ENCODE measurements at regions not wholly inside any gene's neighbourhood (a gene's known extent, or its start where the extent isn't known, plus 50 kb on each side); places are given as distances from the start of the nearest gene placed in this dataset.

- WGBS (ENCODE audit: low lambda C conversion rate, missing lambda C conversion rate), result 56% methylated on average over 2 of the region's 2 CpGs
- no peaks in the 10 kb centered on the region for H3K79me2 ChIP-seq
- H3K4me1 ChIP-seq (ENCODE audit: insufficient read depth), result peaks cover 5% of the 10 kb centered on the region
- H4K20me1 ChIP-seq (ENCODE audit: insufficient read depth, poor library complexity, severe bottlenecking), result no peaks in the 10 kb centered on the region
- no peak overlapping the region for H2AFZ ChIP-seq
- no peak overlapping the region for H3K4me2 ChIP-seq
- no peak for TF ChIP-seq EZH2phosphoT487 (IDR thresholded peaks at IDR 0.05; ENCODE audit: low read depth, severe bottlenecking, unreplicated experiment)
- no peak for TF ChIP-seq EZH2 (IDR thresholded peaks at IDR 0.05; ENCODE audit: borderline replicate concordance)
- no peak for TF ChIP-seq CTCF (IDR thresholded peaks at IDR 0.05; ENCODE audit: poor library complexity)
- H3K36me3 ChIP-seq (replicated peaks; ENCODE audit: insufficient read depth, low read depth), result no peaks in the 10 kb centered on the region
- no peaks in the 10 kb centered on the region for H3K9me3 ChIP-seq (ENCODE audit: low read depth)
- H3K9me2 ChIP-seq (replicated peaks; ENCODE audit: insufficient read depth), result no peaks in the 10 kb centered on the region
- no peaks in the 10 kb centered on the region for H3K27me3 ChIP-seq
- H3K27ac ChIP-seq, result no peak overlapping the region
- no peak for DNase-seq (ENCODE audit: low spot score)
- no peak overlapping the region for H3K4me3 ChIP-seq
Measured at GRCh38 chr3:71991681-71992080, 206.7 kb upstream of the PROK2 start.

- Histone ChIP-seq H3K27ac (no peak overlapping the region), H3K27me3 (no peaks in the 10 kb centered on the region), H3K9me3 (ENCODE audit: low read depth) (no peaks in the 10 kb centered on the region), H2AFZ (no peak overlapping the region), H3K36me3 (replicated peaks; ENCODE audit: insufficient read depth, low read depth) (no peaks in the 10 kb centered on the region), H3K4me2 (no peak overlapping the region), H3K4me3 (no peak overlapping the region), H3K4me1 (ENCODE audit: insufficient read depth) (peaks cover 5% of the 10 kb centered on the region), H3K9me2 (replicated peaks; ENCODE audit: insufficient read depth) (no peaks in the 10 kb centered on the region), H3K79me2 (no peaks in the 10 kb centered on the region), H4K20me1 (ENCODE audit: insufficient read depth, poor library complexity, severe bottlenecking) (no peaks in the 10 kb centered on the region)
- 94% methylated on average over 3 of the region's 3 CpGs for WGBS (ENCODE audit: low lambda C conversion rate, missing lambda C conversion rate)
- no peak for DNase-seq (ENCODE audit: low spot score)
- TF ChIP-seq EZH2 (IDR thresholded peaks at IDR 0.05; ENCODE audit: borderline replicate concordance), result no peak
- no peak for TF ChIP-seq EZH2phosphoT487 (IDR thresholded peaks at IDR 0.05; ENCODE audit: low read depth, severe bottlenecking, unreplicated experiment)
- TF ChIP-seq CTCF (IDR thresholded peaks at IDR 0.05; ENCODE audit: poor library complexity), result no peak
Measured at GRCh38 chr3:71991046-71991445, 206.1 kb upstream of the PROK2 start.

- H3K4me1 ChIP-seq (ENCODE audit: insufficient read depth), result peaks cover 5% of the 10 kb centered on the region
- H3K27ac ChIP-seq, result no peak overlapping the region
- TF ChIP-seq CTCF (IDR thresholded peaks at IDR 0.05; ENCODE audit: poor library complexity) (no peak), EZH2phosphoT487 (IDR thresholded peaks at IDR 0.05; ENCODE audit: low read depth, severe bottlenecking, unreplicated experiment) (no peak), EZH2 (IDR thresholded peaks at IDR 0.05; ENCODE audit: borderline replicate concordance) (no peak)
- H3K4me2 ChIP-seq, result no peak overlapping the region
- no peaks in the 10 kb centered on the region for H4K20me1 ChIP-seq (ENCODE audit: insufficient read depth, poor library complexity, severe bottlenecking)
- H3K9me2 ChIP-seq (replicated peaks; ENCODE audit: insufficient read depth), result no peaks in the 10 kb centered on the region
- no peaks in the 10 kb centered on the region for H3K9me3 ChIP-seq (ENCODE audit: low read depth)
- H3K4me3 ChIP-seq, result no peak overlapping the region
- H3K27me3 ChIP-seq, result no peaks in the 10 kb centered on the region
- no peaks in the 10 kb centered on the region for H3K36me3 ChIP-seq (replicated peaks; ENCODE audit: insufficient read depth, low read depth)
- DNase-seq (ENCODE audit: low spot score), result no peak
- no peaks in the 10 kb centered on the region for H3K79me2 ChIP-seq
- no peak overlapping the region for H2AFZ ChIP-seq
Measured at GRCh38 chr3:71990545-71990944, 205.6 kb upstream of the PROK2 start.

DNA sequence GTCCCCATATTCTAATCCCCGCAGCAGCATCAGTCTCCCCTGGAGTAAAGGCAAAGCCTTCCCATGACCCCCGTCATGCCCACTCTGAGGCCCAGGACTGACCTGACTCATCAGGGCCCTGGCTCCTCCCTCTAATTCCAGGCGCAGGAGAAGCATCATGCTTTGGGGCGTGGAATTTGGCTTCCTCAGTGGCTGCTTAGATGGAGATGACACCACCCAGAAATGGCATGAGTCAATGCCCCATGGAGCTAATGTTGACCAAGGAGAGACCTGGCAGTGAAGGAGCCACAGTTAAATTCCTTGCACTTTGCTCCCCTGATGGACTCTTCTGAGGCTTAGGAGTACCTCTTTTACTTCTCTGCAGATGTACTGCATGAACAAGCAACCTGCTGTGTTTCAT lies 204.2 kb upstream of the PROK2 start:
- H3K36me3 ChIP-seq (replicated peaks; ENCODE audit: insufficient read depth, low read depth), result no peaks in the 10 kb centered on the region
- 82% methylated on average over 4 of the region's 4 CpGs for WGBS (ENCODE audit: low lambda C conversion rate, missing lambda C conversion rate)
- H3K4me2 ChIP-seq, result no peak overlapping the region
- H3K27me3 ChIP-seq, result no peaks in the 10 kb centered on the region
- H3K27ac ChIP-seq, result no peak overlapping the region
- no peak for TF ChIP-seq EZH2phosphoT487 (IDR thresholded peaks at IDR 0.05; ENCODE audit: low read depth, severe bottlenecking, unreplicated experiment)
- H3K9me2 ChIP-seq (replicated peaks; ENCODE audit: insufficient read depth), result no peaks in the 10 kb centered on the region
- peaks cover 5% of the 10 kb centered on the region for H3K4me1 ChIP-seq (ENCODE audit: insufficient read depth)
- no peak for DNase-seq (ENCODE audit: low spot score)
- no peak overlapping the region for H3K4me3 ChIP-seq
- no peaks in the 10 kb centered on the region for H3K79me2 ChIP-seq
- no peak overlapping the region for H2AFZ ChIP-seq
- no peaks in the 10 kb centered on the region for H4K20me1 ChIP-seq (ENCODE audit: insufficient read depth, poor library complexity, severe bottlenecking)
- no peaks in the 10 kb centered on the region for H3K9me3 ChIP-seq (ENCODE audit: low read depth)

Data from hepatocyte (in vitro differentiated cells).